ENCODE measurements at regions not wholly inside any gene's neighbourhood (a gene's known extent, or its start where the extent isn't known, plus 50 kb on each side); places are given as distances from the start of the nearest gene placed in this dataset.

DNA sequence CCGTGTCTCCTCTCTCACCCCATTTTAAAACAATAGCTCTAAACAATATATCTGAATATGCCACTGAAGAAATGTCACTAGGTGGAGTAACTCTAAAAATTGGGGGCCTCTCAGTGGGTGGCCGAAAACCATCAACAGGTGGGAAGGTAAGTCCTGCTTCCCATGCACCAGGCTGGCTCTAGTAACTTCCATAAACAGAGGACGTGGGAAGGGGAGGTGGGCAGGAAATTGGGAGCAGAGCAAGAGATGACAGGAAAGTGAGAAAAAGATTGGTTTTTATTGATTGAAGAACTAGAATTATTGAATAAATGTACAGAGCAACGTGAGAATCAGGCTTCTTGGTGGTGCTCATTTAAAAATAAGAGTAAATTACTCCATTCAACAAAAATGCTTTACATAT, 170.4 kb downstream of the SOCS6 start:
- Histone ChIP-seq H3K9me3 (no peaks in the 10 kb centered on the region), H3K27me3 (no peaks in the 10 kb centered on the region), H3K4me3 (no peak overlapping the region), H3K27ac (no peak overlapping the region), H3K36me3 (no peaks in the 10 kb centered on the region), H3K4me1 (peaks cover under 1% of the 10 kb centered on the region)
- 82% methylated on average over 4 of the region's 4 CpGs for WGBS
- TF ChIP-seq, protein P1, sequence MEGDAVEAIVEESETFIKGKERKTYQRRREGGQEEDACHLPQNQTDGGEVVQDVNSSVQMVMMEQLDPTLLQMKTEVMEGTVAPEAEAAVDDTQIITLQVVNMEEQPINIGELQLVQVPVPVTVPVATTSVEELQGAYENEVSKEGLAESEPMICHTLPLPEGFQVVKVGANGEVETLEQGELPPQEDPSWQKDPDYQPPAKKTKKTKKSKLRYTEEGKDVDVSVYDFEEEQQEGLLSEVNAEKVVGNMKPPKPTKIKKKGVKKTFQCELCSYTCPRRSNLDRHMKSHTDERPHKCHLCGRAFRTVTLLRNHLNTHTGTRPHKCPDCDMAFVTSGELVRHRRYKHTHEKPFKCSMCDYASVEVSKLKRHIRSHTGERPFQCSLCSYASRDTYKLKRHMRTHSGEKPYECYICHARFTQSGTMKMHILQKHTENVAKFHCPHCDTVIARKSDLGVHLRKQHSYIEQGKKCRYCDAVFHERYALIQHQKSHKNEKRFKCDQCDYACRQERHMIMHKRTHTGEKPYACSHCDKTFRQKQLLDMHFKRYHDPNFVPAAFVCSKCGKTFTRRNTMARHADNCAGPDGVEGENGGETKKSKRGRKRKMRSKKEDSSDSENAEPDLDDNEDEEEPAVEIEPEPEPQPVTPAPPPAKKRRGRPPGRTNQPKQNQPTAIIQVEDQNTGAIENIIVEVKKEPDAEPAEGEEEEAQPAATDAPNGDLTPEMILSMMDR (IDR thresholded peaks at IDR 0.05) = no peak
- TF ChIP-seq POLR2AphosphoS5 (IDR thresholded peaks at IDR 0.05) = no peak
- no peak for TF ChIP-seq POLR2A (IDR thresholded peaks at IDR 0.05)
- no peak for TF ChIP-seq EP300 (IDR thresholded peaks at IDR 0.05)
- no peak for DNase-seq (ENCODE audit: low spot score in 2 of 2)

DNA sequence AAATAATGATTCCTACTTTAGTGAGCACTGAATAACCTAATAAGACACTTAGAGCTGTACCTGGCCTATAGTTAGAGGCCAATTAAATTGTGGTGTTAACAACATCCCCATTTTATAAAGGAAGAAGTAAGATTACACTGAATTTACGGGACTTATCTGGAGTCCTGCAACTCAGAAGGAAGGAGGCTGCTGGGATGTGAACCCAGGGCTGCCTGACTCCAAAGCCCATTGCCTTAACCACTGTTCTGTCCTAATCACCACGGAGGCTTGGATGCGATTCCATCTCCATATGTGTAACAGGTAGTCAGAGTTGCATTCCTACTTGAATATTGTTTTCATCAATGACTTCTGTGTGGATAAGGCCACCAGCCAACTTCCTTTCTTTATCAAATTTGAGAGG, 168.9 kb downstream of the SOCS6 start:
- 97% methylated on average over 3 of the region's 3 CpGs for WGBS
- H3K9me3 ChIP-seq = no peaks in the 10 kb centered on the region

DNA sequence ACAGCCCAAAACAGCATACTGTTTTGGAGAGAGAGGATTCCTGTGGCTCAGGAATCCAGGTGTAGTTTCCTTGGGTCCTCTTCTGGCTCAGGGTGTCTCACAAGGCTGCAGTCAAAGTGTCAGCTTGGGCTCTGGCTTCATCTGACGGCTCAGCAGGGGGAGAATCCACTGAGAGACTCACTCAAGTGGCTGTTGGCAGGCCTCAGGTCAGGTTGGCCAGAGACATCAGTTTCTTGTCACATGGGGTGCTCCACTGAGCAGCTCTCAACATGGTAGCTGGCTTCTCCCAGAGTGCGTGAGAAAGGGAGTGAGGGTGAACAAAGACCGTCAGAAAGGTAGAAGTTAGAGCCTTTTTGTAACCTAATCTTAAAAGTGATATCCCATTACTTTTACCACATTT, 168.4 kb downstream of the SOCS6 start:
- H3K4me1 ChIP-seq = no peaks in the 10 kb centered on the region
- H3K4me3 ChIP-seq = no peak overlapping the region
- 65% methylated on average over 2 of the region's 3 CpGs for WGBS
- DNase-seq (ENCODE audit: low spot score in 2 of 2) = no peak
- no peak overlapping the region for H3K27ac ChIP-seq
- H3K27me3 ChIP-seq = no peaks in the 10 kb centered on the region
- H3K9me3 ChIP-seq = no peaks in the 10 kb centered on the region
- TF ChIP-seq POLR2AphosphoS5 (IDR thresholded peaks at IDR 0.05) (no peak), EP300 (IDR thresholded peaks at IDR 0.05) (no peak), POLR2A (IDR thresholded peaks at IDR 0.05) (no peak)
- TF ChIP-seq, protein P1 (IDR thresholded peaks at IDR 0.05) = no peak
- H3K36me3 ChIP-seq = no peaks in the 10 kb centered on the region

More for the DNA sequence above, 168.9 kb downstream of the SOCS6 start:
- TF ChIP-seq POLR2AphosphoS5 (IDR thresholded peaks at IDR 0.05) = no peak
- no peaks in the 10 kb centered on the region for H3K4me1 ChIP-seq
- H3K27ac ChIP-seq = no peak overlapping the region
- no peaks in the 10 kb centered on the region for H3K36me3 ChIP-seq
- H3K4me3 ChIP-seq = no peak overlapping the region
- H3K27me3 ChIP-seq = no peaks in the 10 kb centered on the region
- no peak for DNase-seq (ENCODE audit: low spot score in 2 of 2)

DNA sequence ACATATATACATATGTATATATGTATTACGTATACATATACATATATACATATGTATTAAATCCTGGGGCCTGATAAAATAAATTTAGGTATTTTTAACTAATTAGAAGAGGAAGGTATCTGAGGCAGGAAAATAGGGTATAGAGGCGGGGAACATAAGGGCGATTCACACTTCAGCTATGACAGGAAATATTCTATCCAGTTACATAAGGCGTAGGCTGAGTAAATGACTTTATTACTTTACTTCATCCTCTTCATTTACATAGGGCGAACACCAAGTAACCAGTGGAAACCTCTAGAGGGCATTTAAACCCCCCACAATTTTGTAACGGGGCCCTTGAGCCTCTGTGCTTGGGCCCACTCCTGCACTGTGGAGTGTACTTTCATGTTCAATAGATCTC, 167.5 kb downstream of the SOCS6 start:
- Histone ChIP-seq H3K27ac (no peak overlapping the region), H3K4me3 (no peak overlapping the region), H3K4me1 (no peaks in the 10 kb centered on the region), H3K27me3 (no peaks in the 10 kb centered on the region), H3K36me3 (no peaks in the 10 kb centered on the region), H3K9me3 (no peaks in the 10 kb centered on the region)
- no peak for DNase-seq (ENCODE audit: low spot score in 2 of 2)
- 66% methylated on average over 6 of the region's 6 CpGs for WGBS
- no peak for TF ChIP-seq POLR2A (IDR thresholded peaks at IDR 0.05)
- TF ChIP-seq, protein P1 (IDR thresholded peaks at IDR 0.05) = no peak
- no peak for TF ChIP-seq POLR2AphosphoS5 (IDR thresholded peaks at IDR 0.05)
- no peak for TF ChIP-seq EP300 (IDR thresholded peaks at IDR 0.05)

DNA sequence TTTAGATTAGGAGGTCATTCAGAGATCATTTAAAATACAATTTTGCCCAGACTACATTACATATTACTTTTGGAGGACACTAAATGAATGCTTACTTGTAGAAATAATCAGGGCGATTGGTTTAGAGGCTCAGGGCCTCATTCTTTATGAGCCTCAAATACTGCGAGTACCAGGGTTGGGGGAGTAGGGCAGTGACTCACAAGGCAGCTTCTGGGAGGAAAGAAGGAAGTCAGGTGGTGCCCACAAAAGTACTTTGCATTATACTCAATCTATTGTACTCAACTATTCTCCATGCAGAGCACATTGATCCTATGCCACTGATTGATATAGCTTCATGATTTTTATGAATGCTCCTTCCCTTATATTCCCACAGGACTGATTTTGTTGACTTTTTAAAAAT, 166.9 kb downstream of the SOCS6 start:
- 76% methylated on average over 2 of the region's 2 CpGs for WGBS
- Histone ChIP-seq H3K4me3 (no peak overlapping the region), H3K9me3 (no peaks in the 10 kb centered on the region), H3K27me3 (no peaks in the 10 kb centered on the region), H3K4me1 (no peaks in the 10 kb centered on the region), H3K36me3 (no peaks in the 10 kb centered on the region), H3K27ac (no peak overlapping the region)
- TF ChIP-seq EP300 (IDR thresholded peaks at IDR 0.05) (no peak), POLR2AphosphoS5 (IDR thresholded peaks at IDR 0.05) (no peak), POLR2A (IDR thresholded peaks at IDR 0.05) (no peak)
- no peak for DNase-seq (ENCODE audit: low spot score in 2 of 2)

DNA sequence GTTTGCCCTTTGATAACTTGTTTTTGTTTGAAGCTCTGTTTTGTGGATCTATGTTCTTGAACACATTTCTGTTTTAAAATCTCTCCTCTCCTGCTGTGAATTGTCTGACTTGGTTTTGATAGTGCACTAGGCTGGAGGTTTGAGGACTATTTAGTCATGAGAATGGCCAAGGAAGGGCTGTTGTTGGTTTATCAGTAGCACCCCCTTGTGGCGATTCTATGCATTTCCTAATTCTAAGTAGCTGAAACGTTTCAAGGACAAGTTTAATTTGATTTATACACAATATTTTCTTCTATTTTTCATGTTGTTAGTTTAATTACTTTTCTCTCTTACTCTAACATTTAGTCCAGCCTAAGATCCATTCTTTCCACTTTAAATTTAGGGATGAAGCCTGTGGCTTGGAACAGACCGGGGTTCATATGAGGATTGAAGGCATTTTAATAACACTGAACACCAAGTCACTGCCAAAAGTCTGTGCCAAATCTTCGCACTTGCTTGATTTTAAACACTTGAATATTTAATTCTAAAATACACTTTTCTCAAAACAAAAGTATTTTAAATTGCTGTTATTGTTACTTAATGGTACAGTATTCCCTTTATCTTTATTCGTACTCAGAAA, 166.0 kb downstream of the SOCS6 start:
- no peak for DNase-seq (ENCODE audit: low spot score in 2 of 2)
- Histone ChIP-seq H3K4me3 (no peak overlapping the region), H3K27me3 (no peaks in the 10 kb centered on the region), H3K4me1 (no peaks in the 10 kb centered on the region), H3K27ac (no peak overlapping the region), H3K36me3 (no peaks in the 10 kb centered on the region), H3K9me3 (no peaks in the 10 kb centered on the region)
- WGBS = 28% methylated on average over 5 of the region's 5 CpGs
- TF ChIP-seq EP300 (IDR thresholded peaks at IDR 0.05) = no peak
- no peak for TF ChIP-seq POLR2AphosphoS5 (IDR thresholded peaks at IDR 0.05)
- TF ChIP-seq, protein P1 (IDR thresholded peaks at IDR 0.05) = peak; percentile 43 to 58
- no peak for TF ChIP-seq POLR2A (IDR thresholded peaks at IDR 0.05)

All from suprapubic skin (tissue), 4 donors.